ENCODE measurements at regions not wholly inside any gene's neighbourhood (a gene's known extent, or its start where the extent isn't known, plus 50 kb on each side); places are given as distances from the start of the nearest gene placed in this dataset.
A peak's percentile ranks its signal among the peaks of the same experiment; 100 is the strongest.

DNA sequence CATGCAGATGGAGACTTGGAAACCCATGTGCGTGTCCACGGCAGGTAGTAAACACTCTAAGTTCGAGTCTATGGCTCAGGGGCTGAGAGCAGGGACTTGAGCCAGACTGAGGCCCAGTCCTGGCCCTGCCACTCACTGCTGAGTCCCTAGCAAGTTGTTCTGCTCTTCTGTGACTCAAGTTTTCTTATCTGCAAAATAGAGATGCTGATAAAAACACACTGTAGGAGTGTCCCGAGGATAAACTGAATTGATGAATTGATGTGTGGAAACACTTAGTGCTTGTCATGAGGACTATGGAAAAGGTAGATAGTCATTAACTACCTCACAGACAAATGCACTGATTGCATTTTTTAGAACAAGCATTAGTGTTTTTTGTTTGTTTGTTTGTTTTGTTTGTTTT is 73.2 kb downstream of the BOLA3 start:
- TF ChIP-seq CTCF (conservative IDR thresholded peaks at IDR 0.05; ENCODE audit: low read depth, low read length), result no peak

GRCh38 chr2:74076074-74076470 is 71.6 kb downstream of the BOLA3 start:
- TF ChIP-seq CTCF (conservative IDR thresholded peaks at IDR 0.05; ENCODE audit: low read depth, low read length), result no peak
- no peak overlapping the region for H3K4me3 ChIP-seq (ENCODE audit: low read depth, low read length)
- no peak for DNase-seq (ENCODE audit: low read depth)

More for the DNA sequence above, 73.2 kb downstream of the BOLA3 start:
- H3K4me3 ChIP-seq (ENCODE audit: low read depth, low read length), result no peak overlapping the region
- no peak for DNase-seq (ENCODE audit: low read depth)

- TF ChIP-seq CTCF (conservative IDR thresholded peaks at IDR 0.05; ENCODE audit: low read depth, low read length), result no peak
- DNase-seq (ENCODE audit: low read depth), result peak; percentile 23
- no peak overlapping the region for H3K4me3 ChIP-seq (ENCODE audit: low read depth, low read length)
Observed at GRCh38 chr2:74077636-74078035, 70.1 kb downstream of the BOLA3 start.

DNA sequence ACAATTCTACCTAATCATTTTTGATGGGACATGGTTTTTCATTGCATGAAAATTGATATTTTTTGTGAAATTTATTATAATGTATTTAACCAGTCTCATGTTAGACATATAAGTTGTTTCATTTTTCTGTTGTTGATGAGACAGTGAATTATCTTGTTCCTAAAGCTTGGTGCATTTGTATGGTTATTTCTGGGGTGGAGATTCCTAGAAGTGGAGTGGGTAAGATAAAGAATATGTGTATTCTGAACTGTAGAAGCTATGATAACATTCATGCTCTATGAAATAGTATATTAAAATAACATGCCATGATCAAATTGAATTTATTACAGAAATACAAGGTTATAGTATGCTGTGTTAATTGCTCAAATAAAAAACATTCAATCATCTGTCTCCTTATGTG is 69.2 kb downstream of the BOLA3 start:
- no peak for DNase-seq (ENCODE audit: low read depth)
- no peak overlapping the region for H3K4me3 ChIP-seq (ENCODE audit: low read depth, low read length)
- TF ChIP-seq CTCF (conservative IDR thresholded peaks at IDR 0.05; ENCODE audit: low read depth, low read length), result no peak

DNA sequence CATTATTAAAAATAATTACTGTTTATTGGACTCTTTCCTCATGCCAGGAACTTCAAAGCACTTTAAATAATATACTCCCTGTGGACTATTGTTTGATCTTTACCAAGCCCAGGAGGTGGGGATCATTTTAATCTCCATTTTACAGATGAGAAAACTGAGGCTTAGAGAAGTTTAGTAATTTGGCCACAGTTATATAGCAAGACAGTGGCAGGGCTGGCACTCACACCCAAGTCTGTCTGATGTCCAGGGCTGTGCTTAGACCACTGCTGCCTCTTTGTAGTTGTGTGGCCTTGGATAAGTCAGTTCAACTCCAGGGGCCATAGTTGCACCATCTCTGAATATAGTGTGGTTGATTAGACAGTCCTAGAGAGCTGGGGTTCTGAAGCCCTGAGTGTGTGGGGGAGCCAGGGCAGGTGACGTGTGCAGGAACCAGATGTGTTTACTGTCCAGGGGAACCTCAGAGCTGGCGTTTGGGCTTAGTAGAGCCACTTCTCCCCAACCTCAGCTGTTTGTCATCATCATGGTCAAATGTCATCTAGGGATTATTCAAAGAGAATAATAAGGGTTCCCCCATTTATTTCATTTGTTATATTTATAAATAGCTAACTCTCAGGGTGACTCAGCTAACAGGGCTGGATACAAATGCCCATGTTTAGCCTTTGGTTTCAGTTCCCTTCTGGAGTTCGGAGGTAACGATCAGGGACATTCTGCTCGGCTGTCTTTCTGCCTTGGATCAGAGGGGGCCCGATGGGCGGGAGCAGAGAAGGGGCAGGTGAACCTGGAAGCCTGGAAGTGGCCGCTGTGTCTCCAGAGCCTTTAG is 68.0 kb downstream of the BOLA3 start:
- DNase-seq (ENCODE audit: low read depth), result no peak
- no peak for TF ChIP-seq CTCF (conservative IDR thresholded peaks at IDR 0.05; ENCODE audit: low read depth, low read length)
- H3K4me3 ChIP-seq (ENCODE audit: low read depth, low read length), result no peak overlapping the region

DNA sequence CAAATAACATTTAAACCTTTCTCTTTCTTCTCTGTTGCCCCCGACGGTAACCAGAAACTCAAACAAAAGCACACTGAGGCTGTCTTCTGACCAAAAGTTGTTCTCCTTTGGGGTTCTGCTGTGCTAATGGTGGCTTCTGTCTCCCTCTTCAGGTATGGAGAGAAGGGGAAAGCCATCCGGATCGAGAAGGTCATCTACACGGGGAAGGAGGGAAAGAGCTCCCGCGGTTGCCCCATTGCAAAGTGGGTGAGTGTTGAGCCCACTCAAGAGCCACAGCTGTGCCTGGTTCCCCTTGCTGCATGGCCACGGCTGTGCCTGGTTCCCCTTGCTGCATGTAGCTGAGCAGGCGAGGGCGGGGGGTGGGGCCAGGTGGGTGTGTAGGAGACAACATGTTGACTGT is 67.4 kb downstream of the BOLA3 start:
- DNase-seq (ENCODE audit: low read depth), result peak; percentile 27
- peak; percentile 45 for TF ChIP-seq CTCF (conservative IDR thresholded peaks at IDR 0.05; ENCODE audit: low read depth, low read length)
- no peak overlapping the region for H3K4me3 ChIP-seq (ENCODE audit: low read depth, low read length)

Measured in choroid plexus epithelial cell (primary cell).